Fibroblast of the aortic adventitia (primary cell): ENCODE measurements at regions not wholly inside any gene's neighbourhood (a gene's known extent, or its start where the extent isn't known, plus 50 kb on each side); places are given as distances from the start of the nearest gene placed in this dataset.

Experiments
- DNase-seq: peaks from one replicate; pipeline ENCODE4 v3.0.0-alpha.2; 2010; ENCODE audit warnings: low read depth
- H3K4me3 ChIP-seq: 2 replicates; pipeline ENCODE4 v1.5.1; 2011; ENCODE audit warnings: low read depth, mild to moderate bottlenecking, control low read depth, low read length, moderate library complexity
- TF ChIP-seq, protein P1 (sequence below): IDR thresholded peaks from 2 replicates; pipeline ENCODE4 v1.5.1; 2011; ENCODE audit warnings: mild to moderate bottlenecking, low read length, control low read depth, inconsistent platforms; ENCODE audit not compliant: insufficient read depth

DNA sequence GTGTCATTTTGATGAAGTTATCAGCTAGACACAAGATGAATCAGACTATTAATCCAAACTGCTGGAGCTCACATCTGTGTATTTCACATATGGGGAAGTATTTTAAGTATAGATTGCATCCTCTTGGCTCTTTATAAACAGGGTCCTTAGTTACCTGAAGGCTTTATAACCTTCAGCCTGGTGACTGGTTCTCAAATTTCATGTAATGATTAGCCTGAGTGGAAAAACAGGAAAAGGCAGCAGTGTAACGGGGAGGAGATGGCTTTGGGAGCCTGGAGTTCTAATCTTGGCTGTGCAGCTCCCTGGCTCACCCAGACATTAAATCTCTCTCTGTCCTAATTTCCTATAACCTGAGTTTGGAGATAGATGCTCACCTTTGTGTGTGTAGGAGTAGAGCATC is 103.8 kb upstream of the HPF1 start:
- no peak overlapping the region for H3K4me3 ChIP-seq
- TF ChIP-seq, protein P1, sequence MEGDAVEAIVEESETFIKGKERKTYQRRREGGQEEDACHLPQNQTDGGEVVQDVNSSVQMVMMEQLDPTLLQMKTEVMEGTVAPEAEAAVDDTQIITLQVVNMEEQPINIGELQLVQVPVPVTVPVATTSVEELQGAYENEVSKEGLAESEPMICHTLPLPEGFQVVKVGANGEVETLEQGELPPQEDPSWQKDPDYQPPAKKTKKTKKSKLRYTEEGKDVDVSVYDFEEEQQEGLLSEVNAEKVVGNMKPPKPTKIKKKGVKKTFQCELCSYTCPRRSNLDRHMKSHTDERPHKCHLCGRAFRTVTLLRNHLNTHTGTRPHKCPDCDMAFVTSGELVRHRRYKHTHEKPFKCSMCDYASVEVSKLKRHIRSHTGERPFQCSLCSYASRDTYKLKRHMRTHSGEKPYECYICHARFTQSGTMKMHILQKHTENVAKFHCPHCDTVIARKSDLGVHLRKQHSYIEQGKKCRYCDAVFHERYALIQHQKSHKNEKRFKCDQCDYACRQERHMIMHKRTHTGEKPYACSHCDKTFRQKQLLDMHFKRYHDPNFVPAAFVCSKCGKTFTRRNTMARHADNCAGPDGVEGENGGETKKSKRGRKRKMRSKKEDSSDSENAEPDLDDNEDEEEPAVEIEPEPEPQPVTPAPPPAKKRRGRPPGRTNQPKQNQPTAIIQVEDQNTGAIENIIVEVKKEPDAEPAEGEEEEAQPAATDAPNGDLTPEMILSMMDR = no peak
- DNase-seq = no peak

DNA sequence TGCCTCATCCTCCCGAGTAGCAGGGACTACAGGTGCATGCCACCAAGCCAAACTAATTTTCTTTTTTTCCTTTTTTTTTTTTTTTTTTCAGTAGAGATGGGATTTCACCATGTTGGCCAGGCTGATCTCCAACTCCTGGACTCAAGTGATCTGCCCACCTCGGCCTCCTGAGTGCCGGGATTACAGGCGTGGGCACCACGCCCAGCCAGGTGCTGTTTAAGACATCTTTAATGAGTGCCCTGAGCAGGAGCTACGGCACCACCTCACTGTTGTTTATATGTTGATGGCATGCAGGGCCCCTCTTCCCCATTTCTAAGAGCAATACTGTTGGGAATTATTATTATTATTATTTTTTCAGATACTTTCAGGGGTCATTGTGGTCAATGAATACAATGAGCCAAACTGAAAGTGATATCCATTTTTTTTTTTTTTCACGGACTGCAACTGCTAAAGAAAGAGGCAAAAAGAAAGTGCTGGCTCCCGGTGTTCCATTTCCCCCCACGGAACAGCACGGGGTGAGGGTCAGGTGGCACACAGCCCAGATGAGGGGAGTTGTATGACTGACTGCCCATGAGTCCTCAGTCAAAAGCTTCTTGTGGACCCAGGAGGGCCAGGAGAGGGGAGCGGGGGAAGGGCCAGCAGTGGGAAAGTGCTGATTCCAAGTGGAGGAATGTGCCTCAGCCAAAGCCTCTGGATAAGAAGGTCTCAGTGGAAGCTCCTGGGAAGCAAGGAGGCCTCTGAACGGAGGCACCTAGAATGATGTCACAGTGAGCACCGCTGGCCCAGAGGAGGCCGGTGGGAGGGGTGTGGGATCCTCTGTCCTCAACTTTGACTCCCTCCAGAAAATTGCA is 101.8 kb upstream of the HPF1 start:
- TF ChIP-seq, protein P1 = no peak
- H3K4me3 ChIP-seq = no peak overlapping the region
- no peak for DNase-seq

DNA sequence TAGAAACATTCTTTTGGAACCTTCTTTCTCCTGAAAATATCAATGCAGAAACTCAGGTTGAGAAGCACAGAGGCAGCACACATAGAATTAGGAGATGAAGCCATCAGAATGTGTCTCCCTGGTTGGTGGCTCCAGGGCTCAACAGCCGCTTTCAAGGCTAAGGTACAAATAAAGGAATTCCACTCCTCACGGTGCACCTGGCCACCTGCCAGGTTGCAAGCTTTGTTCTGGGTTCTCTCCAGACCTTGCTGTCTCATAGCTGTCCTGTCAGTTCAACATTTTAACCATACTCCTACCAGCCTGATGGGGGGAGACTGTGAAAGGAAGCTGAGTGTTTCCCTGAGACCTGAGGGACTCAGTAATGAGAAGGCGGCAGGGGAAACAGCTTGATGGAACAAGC is 96.3 kb upstream of the HPF1 start:
- TF ChIP-seq, protein P1 = no peak
- no peak for DNase-seq
- H3K4me3 ChIP-seq = no peak overlapping the region

DNA sequence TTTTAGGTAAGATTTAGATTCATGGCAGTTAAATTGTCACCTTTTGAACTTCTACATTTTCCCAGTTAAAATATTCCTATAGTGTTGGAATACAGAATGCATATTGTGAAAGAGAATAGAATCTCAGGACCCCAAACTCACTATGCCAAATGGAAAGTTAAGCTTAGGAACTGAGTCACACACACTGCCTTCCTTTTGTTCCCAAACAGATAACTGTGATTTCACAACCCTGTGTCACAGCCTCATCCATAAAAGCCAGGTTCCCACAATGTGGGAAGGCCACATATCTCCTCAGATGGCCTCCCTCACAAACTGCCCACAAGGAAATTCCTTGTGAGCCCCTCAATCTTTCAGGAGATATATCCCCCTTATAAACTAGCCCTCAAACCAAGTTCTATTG is 94.7 kb upstream of the HPF1 start:
- TF ChIP-seq, protein P1 = no peak
- no peak overlapping the region for H3K4me3 ChIP-seq
- DNase-seq = no peak

DNA sequence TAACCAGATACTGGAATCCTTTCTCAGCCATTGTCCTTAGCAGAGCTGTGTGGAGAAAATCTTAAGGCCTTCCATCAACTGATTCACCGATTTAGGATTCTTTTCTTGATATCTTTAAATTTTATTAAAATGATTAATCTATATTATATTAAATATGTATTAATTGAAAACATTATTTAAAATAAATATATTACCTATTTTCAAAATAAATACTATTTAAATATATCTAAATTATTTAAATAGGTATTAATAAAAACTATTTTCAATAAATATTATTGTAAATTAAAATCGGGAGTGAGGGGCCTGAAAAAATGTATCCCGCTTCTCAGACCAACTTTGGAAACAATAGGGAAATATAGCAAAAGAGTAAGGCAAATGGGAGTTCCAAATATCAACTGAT is 94.0 kb upstream of the HPF1 start:
- TF ChIP-seq, protein P1 = no peak
- no peak for DNase-seq
- H3K4me3 ChIP-seq = no peak overlapping the region

DNA sequence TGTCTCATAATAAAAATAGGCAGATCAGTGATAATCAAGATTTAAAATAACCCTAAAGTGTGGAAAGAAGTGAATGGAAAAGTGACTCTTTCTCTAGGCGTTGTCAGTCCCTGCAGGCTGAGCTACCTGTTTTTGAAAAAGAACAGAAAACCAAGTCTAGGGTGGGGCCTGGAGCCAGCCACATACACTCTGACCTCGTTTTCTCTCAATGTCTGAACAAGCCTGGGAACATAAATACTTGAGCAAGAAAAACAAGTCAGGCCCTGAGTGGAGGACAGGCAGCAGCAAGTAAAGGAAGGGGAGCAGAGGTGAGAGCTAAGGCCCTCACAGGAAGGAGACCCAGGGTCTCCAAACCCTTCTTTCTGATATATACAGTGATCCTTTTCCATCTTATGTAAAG is 91.7 kb upstream of the HPF1 start:
- no peak for DNase-seq
- TF ChIP-seq, protein P1 = no peak
- no peak overlapping the region for H3K4me3 ChIP-seq

DNA sequence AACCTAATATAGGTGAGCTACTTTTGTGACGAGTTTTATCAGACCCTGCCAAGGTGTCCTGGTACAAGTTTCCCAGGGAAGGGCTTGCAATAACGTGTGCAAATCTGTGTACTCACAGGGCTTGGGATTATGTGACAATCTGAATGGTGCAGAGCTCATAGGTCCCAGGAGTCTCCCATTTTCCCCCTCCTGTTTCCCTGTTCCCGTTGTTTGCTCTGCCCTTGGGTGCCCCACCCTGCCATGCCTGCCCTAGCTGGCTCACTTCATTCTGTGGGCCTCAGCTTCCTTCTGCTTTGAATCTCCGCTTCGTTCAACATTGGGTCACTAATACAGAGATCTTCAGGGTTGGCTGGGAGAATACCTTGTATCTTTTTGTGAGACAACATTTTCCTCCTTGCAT is 90.3 kb upstream of the HPF1 start:
- no peak for DNase-seq
- H3K4me3 ChIP-seq = no peak overlapping the region
- TF ChIP-seq, protein P1 = no peak
